Glutamatergic neuron (in vitro differentiated cells): ENCODE measurements at regions not wholly inside any gene's neighbourhood (a gene's known extent, or its start where the extent isn't known, plus 50 kb on each side); places are given as distances from the start of the nearest gene placed in this dataset.

Experiments used
- DNase-seq: peaks from one replicate; pipeline ENCODE4 v3.0.0; 2022
- H3K27ac Mint-ChIP-seq: one replicate; pipeline ENCODE4 v1.8.0; 2020; ENCODE audit warnings: mild to moderate bottlenecking, mixed read lengths, inconsistent platforms; ENCODE audit not compliant: unreplicated experiment
- H3K27me3 Mint-ChIP-seq: one replicate; pipeline ENCODE4 v1.8.0; 2020; ENCODE audit warnings: mild to moderate bottlenecking, moderate library complexity, mixed read lengths, inconsistent platforms; ENCODE audit not compliant: unreplicated experiment
- H3K36me3 Mint-ChIP-seq: one replicate; pipeline ENCODE4 v1.8.0; 2020; ENCODE audit warnings: mild to moderate bottlenecking, mixed read lengths, inconsistent platforms; ENCODE audit not compliant: unreplicated experiment
- H3K4me1 Mint-ChIP-seq: one replicate; pipeline ENCODE4 v1.8.0; 2020; ENCODE audit warnings: mild to moderate bottlenecking, low read depth, mixed read lengths, inconsistent platforms; ENCODE audit not compliant: unreplicated experiment
- H3K4me3 Mint-ChIP-seq: one replicate; pipeline ENCODE4 v1.8.0; 2020; ENCODE audit warnings: mild to moderate bottlenecking, mixed read lengths, inconsistent platforms; ENCODE audit not compliant: unreplicated experiment
- H3K9me3 Mint-ChIP-seq: one replicate; pipeline ENCODE4 v1.8.0; 2020; ENCODE audit warnings: mild to moderate bottlenecking, moderate library complexity, mixed read lengths, inconsistent platforms; ENCODE audit not compliant: unreplicated experiment
- CTCF ChIP-seq: fragments of 200-600 bp; sonication (generic); IDR thresholded peaks from one replicate; pipeline ENCODE4 v1.5.0; 2021; ENCODE audit not compliant: partially characterized antibody, unreplicated experiment

- no peak for DNase-seq
- Mint-ChIP-seq H3K4me1 (no peaks in the 10 kb centered on the region), H3K4me3 (no peak overlapping the region), H3K36me3 (no peaks in the 10 kb centered on the region), H3K27ac (no peak overlapping the region), H3K9me3 (no peaks in the 10 kb centered on the region), H3K27me3 (no peaks in the 10 kb centered on the region)
- TF ChIP-seq CTCF, result no peak
These were observed 725.8 kb upstream of the RAG2 start for GRCh38 chr11:37323843-37324242.

GRCh38 chr11:37322333-37323194 is 724.5 kb upstream of the RAG2 start:
- no peak overlapping the region for H3K4me3 Mint-ChIP-seq
- no peaks in the 10 kb centered on the region for H3K4me1 Mint-ChIP-seq
- H3K36me3 Mint-ChIP-seq, result no peaks in the 10 kb centered on the region
- H3K27ac Mint-ChIP-seq, result no peak overlapping the region
- no peak for TF ChIP-seq CTCF
- H3K9me3 Mint-ChIP-seq, result no peaks in the 10 kb centered on the region
- no peaks in the 10 kb centered on the region for H3K27me3 Mint-ChIP-seq
- DNase-seq, result no peak

- H3K27me3 Mint-ChIP-seq, result no peaks in the 10 kb centered on the region
- no peak for DNase-seq
- no peaks in the 10 kb centered on the region for H3K36me3 Mint-ChIP-seq
- H3K9me3 Mint-ChIP-seq, result no peaks in the 10 kb centered on the region
- H3K4me1 Mint-ChIP-seq, result no peaks in the 10 kb centered on the region
- H3K4me3 Mint-ChIP-seq, result no peak overlapping the region
- TF ChIP-seq CTCF, result no peak
- H3K27ac Mint-ChIP-seq, result no peak overlapping the region
These were observed 722.9 kb upstream of the RAG2 start for GRCh38 chr11:37320921-37321320.

- no peak for TF ChIP-seq CTCF
- DNase-seq, result no peak
- Mint-ChIP-seq H3K27ac (no peak overlapping the region), H3K36me3 (no peaks in the 10 kb centered on the region), H3K27me3 (no peaks in the 10 kb centered on the region), H3K4me1 (no peaks in the 10 kb centered on the region), H3K4me3 (no peak overlapping the region), H3K9me3 (no peaks in the 10 kb centered on the region)
These were observed 719.8 kb upstream of the RAG2 start for GRCh38 chr11:37317803-37318202.

GRCh38 chr11:37313266-37313665 is 715.2 kb upstream of the RAG2 start:
- Mint-ChIP-seq H3K9me3 (no peaks in the 10 kb centered on the region), H3K4me1 (no peaks in the 10 kb centered on the region), H3K4me3 (no peak overlapping the region), H3K27me3 (no peaks in the 10 kb centered on the region), H3K36me3 (no peaks in the 10 kb centered on the region), H3K27ac (no peak overlapping the region)
- no peak for DNase-seq
- no peak for TF ChIP-seq CTCF
